ENCODE measurements at regions not wholly inside any gene's neighbourhood (a gene's known extent, or its start where the extent isn't known, plus 50 kb on each side); places are given as distances from the start of the nearest gene placed in this dataset.

DNA sequence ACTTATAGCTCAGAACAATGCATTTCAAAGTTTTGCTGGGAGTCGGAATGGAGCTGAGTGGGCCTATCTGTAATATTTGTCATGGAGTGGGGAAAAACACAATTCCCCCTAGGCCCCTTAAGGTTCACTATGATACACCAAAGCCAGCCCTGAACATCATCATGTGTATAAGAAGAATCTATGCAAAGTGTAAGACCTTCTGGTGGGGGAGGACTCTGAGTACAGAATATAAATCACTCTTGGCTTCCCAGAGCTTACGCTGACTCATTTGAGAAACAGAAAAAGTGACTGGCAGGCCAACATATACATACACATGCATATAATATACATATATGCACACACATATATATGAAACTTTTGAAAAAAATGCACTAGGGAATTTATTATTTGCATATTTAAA is 54.1 kb upstream of the UBR2 start:
- TF ChIP-seq, protein P1, sequence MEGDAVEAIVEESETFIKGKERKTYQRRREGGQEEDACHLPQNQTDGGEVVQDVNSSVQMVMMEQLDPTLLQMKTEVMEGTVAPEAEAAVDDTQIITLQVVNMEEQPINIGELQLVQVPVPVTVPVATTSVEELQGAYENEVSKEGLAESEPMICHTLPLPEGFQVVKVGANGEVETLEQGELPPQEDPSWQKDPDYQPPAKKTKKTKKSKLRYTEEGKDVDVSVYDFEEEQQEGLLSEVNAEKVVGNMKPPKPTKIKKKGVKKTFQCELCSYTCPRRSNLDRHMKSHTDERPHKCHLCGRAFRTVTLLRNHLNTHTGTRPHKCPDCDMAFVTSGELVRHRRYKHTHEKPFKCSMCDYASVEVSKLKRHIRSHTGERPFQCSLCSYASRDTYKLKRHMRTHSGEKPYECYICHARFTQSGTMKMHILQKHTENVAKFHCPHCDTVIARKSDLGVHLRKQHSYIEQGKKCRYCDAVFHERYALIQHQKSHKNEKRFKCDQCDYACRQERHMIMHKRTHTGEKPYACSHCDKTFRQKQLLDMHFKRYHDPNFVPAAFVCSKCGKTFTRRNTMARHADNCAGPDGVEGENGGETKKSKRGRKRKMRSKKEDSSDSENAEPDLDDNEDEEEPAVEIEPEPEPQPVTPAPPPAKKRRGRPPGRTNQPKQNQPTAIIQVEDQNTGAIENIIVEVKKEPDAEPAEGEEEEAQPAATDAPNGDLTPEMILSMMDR (IDR thresholded peaks at IDR 0.05; ENCODE audit: low read depth, low read length, poor library complexity, severe bottlenecking), result no peak
- no peak for TF ChIP-seq EZH2phosphoT487 (IDR thresholded peaks at IDR 0.05; ENCODE audit: borderline replicate concordance, low read length)

Measured in DOHH2 (cell line).